Activated naive CD4-positive, alpha-beta T cell treated with anti-CD3 and anti-CD28 coated beads, Interleukin-2, amount 50 U/mL, for 24 hours (primary cell): ENCODE measurements at regions not wholly inside any gene's neighbourhood (a gene's known extent, or its start where the extent isn't known, plus 50 kb on each side); places are given as distances from the start of the nearest gene placed in this dataset.

Source experiments
- H3K27ac Mint-ChIP-seq: one replicate; pipeline ENCODE4 v1.8.0; 2021; ENCODE audit warnings: mild to moderate bottlenecking, mixed read lengths
- H3K27me3 Mint-ChIP-seq: one replicate; pipeline ENCODE4 v1.8.0; 2021; ENCODE audit warnings: mixed read lengths
- H3K36me3 Mint-ChIP-seq: one replicate; pipeline ENCODE4 v1.8.0; 2021; ENCODE audit warnings: mixed read lengths
- H3K4me1 Mint-ChIP-seq: one replicate; pipeline ENCODE4 v1.8.0; 2021; ENCODE audit warnings: mixed read lengths
- H3K4me3 Mint-ChIP-seq: one replicate; pipeline ENCODE4 v1.8.0; 2021; ENCODE audit warnings: mild to moderate bottlenecking, mixed read lengths
- H3K9me3 Mint-ChIP-seq: one replicate; pipeline ENCODE4 v1.8.0; 2021; ENCODE audit warnings: mixed read lengths

- no peaks in the 10 kb centered on the region for H3K36me3 Mint-ChIP-seq
- H3K4me1 Mint-ChIP-seq = no peaks in the 10 kb centered on the region
- H3K9me3 Mint-ChIP-seq = no peaks in the 10 kb centered on the region
- no peak overlapping the region for H3K27ac Mint-ChIP-seq
- no peak overlapping the region for H3K4me3 Mint-ChIP-seq
- peaks cover 2% of the 10 kb centered on the region for H3K27me3 Mint-ChIP-seq
Measured at GRCh38 chr3:72698154-72698917, 149.9 kb downstream of the SHQ1 start.

- Mint-ChIP-seq H3K36me3 (no peaks in the 10 kb centered on the region), H3K27me3 (peaks cover 2% of the 10 kb centered on the region), H3K4me3 (no peak overlapping the region), H3K27ac (no peak overlapping the region), H3K9me3 (no peaks in the 10 kb centered on the region), H3K4me1 (no peaks in the 10 kb centered on the region)
Measured at GRCh38 chr3:72697717-72698116, 150.5 kb downstream of the SHQ1 start.

- H3K36me3 Mint-ChIP-seq = no peaks in the 10 kb centered on the region
- H3K4me1 Mint-ChIP-seq = no peaks in the 10 kb centered on the region
- no peak overlapping the region for H3K27ac Mint-ChIP-seq
- H3K27me3 Mint-ChIP-seq = peaks cover 2% of the 10 kb centered on the region
- no peaks in the 10 kb centered on the region for H3K9me3 Mint-ChIP-seq
- no peak overlapping the region for H3K4me3 Mint-ChIP-seq
Measured at GRCh38 chr3:72696815-72697214, 151.4 kb downstream of the SHQ1 start.

- H3K4me3 Mint-ChIP-seq = no peak overlapping the region
- H3K27me3 Mint-ChIP-seq = no peaks in the 10 kb centered on the region
- H3K4me1 Mint-ChIP-seq = no peaks in the 10 kb centered on the region
- no peaks in the 10 kb centered on the region for H3K36me3 Mint-ChIP-seq
- H3K9me3 Mint-ChIP-seq = no peaks in the 10 kb centered on the region
- H3K27ac Mint-ChIP-seq = no peak overlapping the region
Measured at GRCh38 chr3:72694398-72694797, 153.8 kb downstream of the SHQ1 start.

- no peak overlapping the region for H3K27ac Mint-ChIP-seq
- no peaks in the 10 kb centered on the region for H3K9me3 Mint-ChIP-seq
- no peak overlapping the region for H3K4me3 Mint-ChIP-seq
- H3K4me1 Mint-ChIP-seq = no peaks in the 10 kb centered on the region
- no peaks in the 10 kb centered on the region for H3K27me3 Mint-ChIP-seq
- no peaks in the 10 kb centered on the region for H3K36me3 Mint-ChIP-seq
Measured at GRCh38 chr3:72692990-72693389, 155.3 kb downstream of the SHQ1 start.

GRCh38 chr3:72690629-72691028, 157.6 kb downstream of the SHQ1 start:
- Mint-ChIP-seq H3K9me3 (no peaks in the 10 kb centered on the region), H3K27me3 (no peaks in the 10 kb centered on the region), H3K27ac (no peak overlapping the region), H3K4me1 (no peaks in the 10 kb centered on the region), H3K4me3 (no peak overlapping the region), H3K36me3 (no peaks in the 10 kb centered on the region)

- no peaks in the 10 kb centered on the region for H3K9me3 Mint-ChIP-seq
- no peak overlapping the region for H3K27ac Mint-ChIP-seq
Measured at GRCh38 chr3:72682936-72683452, 165.3 kb downstream of the SHQ1 start.

GRCh38 chr3:72681598-72681997, 166.6 kb downstream of the SHQ1 start:
- peaks cover 11% of the 10 kb centered on the region for H3K4me1 Mint-ChIP-seq
- no peak overlapping the region for H3K4me3 Mint-ChIP-seq
- H3K27me3 Mint-ChIP-seq = no peaks in the 10 kb centered on the region
- H3K36me3 Mint-ChIP-seq = no peaks in the 10 kb centered on the region
- no peaks in the 10 kb centered on the region for H3K9me3 Mint-ChIP-seq
- no peak overlapping the region for H3K27ac Mint-ChIP-seq

More at GRCh38 chr3:72682936-72683452, 165.3 kb downstream of the SHQ1 start:
- no peak overlapping the region for H3K4me3 Mint-ChIP-seq
- H3K27me3 Mint-ChIP-seq = no peaks in the 10 kb centered on the region
- peaks cover 11% of the 10 kb centered on the region for H3K4me1 Mint-ChIP-seq
- H3K36me3 Mint-ChIP-seq = no peaks in the 10 kb centered on the region

- Mint-ChIP-seq H3K4me1 (peaks cover 11% of the 10 kb centered on the region), H3K27me3 (no peaks in the 10 kb centered on the region), H3K4me3 (no peak overlapping the region), H3K9me3 (no peaks in the 10 kb centered on the region), H3K36me3 (no peaks in the 10 kb centered on the region), H3K27ac (no peak overlapping the region)
Measured at GRCh38 chr3:72680766-72681165, 167.5 kb downstream of the SHQ1 start.

GRCh38 chr3:72679540-72680198, 168.6 kb downstream of the SHQ1 start:
- H3K9me3 Mint-ChIP-seq = no peaks in the 10 kb centered on the region
- no peaks in the 10 kb centered on the region for H3K36me3 Mint-ChIP-seq
- H3K27me3 Mint-ChIP-seq = no peaks in the 10 kb centered on the region
- peaks cover 11% of the 10 kb centered on the region for H3K4me1 Mint-ChIP-seq
- H3K27ac Mint-ChIP-seq = no peak overlapping the region
- no peak overlapping the region for H3K4me3 Mint-ChIP-seq

GRCh38 chr3:72678867-72679266, 169.4 kb downstream of the SHQ1 start:
- H3K36me3 Mint-ChIP-seq = no peaks in the 10 kb centered on the region
- H3K4me3 Mint-ChIP-seq = no peak overlapping the region
- H3K27ac Mint-ChIP-seq = no peak overlapping the region
- no peaks in the 10 kb centered on the region for H3K9me3 Mint-ChIP-seq
- no peaks in the 10 kb centered on the region for H3K27me3 Mint-ChIP-seq
- peaks cover 11% of the 10 kb centered on the region for H3K4me1 Mint-ChIP-seq

- Mint-ChIP-seq H3K27me3 (no peaks in the 10 kb centered on the region), H3K9me3 (no peaks in the 10 kb centered on the region), H3K4me3 (no peak overlapping the region), H3K27ac (no peak overlapping the region), H3K4me1 (peaks cover 11% of the 10 kb centered on the region), H3K36me3 (no peaks in the 10 kb centered on the region)
Measured at GRCh38 chr3:72678380-72678779, 169.9 kb downstream of the SHQ1 start.

- Mint-ChIP-seq H3K27ac (no peak overlapping the region), H3K27me3 (no peaks in the 10 kb centered on the region), H3K36me3 (no peaks in the 10 kb centered on the region)
Measured at GRCh38 chr3:72675243-72675642, 173.0 kb downstream of the SHQ1 start.

GRCh38 chr3:72673011-72673771, 175.1 kb downstream of the SHQ1 start:
- no peak overlapping the region for H3K27ac Mint-ChIP-seq
- no peak overlapping the region for H3K4me3 Mint-ChIP-seq
- no peaks in the 10 kb centered on the region for H3K9me3 Mint-ChIP-seq
- H3K27me3 Mint-ChIP-seq = no peaks in the 10 kb centered on the region
- H3K36me3 Mint-ChIP-seq = no peaks in the 10 kb centered on the region
- no peaks in the 10 kb centered on the region for H3K4me1 Mint-ChIP-seq

More at GRCh38 chr3:72675243-72675642, 173.0 kb downstream of the SHQ1 start:
- H3K4me1 Mint-ChIP-seq = no peaks in the 10 kb centered on the region
- no peaks in the 10 kb centered on the region for H3K9me3 Mint-ChIP-seq
- no peak overlapping the region for H3K4me3 Mint-ChIP-seq

GRCh38 chr3:72669224-72669623, 179.0 kb downstream of the SHQ1 start:
- no peaks in the 10 kb centered on the region for H3K4me1 Mint-ChIP-seq
- H3K36me3 Mint-ChIP-seq = no peaks in the 10 kb centered on the region
- no peak overlapping the region for H3K27ac Mint-ChIP-seq
- no peak overlapping the region for H3K4me3 Mint-ChIP-seq
- H3K9me3 Mint-ChIP-seq = no peaks in the 10 kb centered on the region
- H3K27me3 Mint-ChIP-seq = no peaks in the 10 kb centered on the region

GRCh38 chr3:72666447-72666755, 181.8 kb downstream of the SHQ1 start:
- H3K27me3 Mint-ChIP-seq = no peaks in the 10 kb centered on the region

More at GRCh38 chr3:72666447-72666755, 181.8 kb downstream of the SHQ1 start:
- Mint-ChIP-seq H3K9me3 (no peaks in the 10 kb centered on the region), H3K36me3 (no peaks in the 10 kb centered on the region), H3K4me1 (no peaks in the 10 kb centered on the region), H3K27ac (no peak overlapping the region), H3K4me3 (no peak overlapping the region)
